IMR-90 (cell line): ENCODE measurements at regions not wholly inside any gene's neighbourhood (a gene's known extent, or its start where the extent isn't known, plus 50 kb on each side); places are given as distances from the start of the nearest gene placed in this dataset.

ENCODE experiments used
- ATAC-seq: fragments of 200-7000 bp; cut with Tn5 transposase; 2 replicates; pipeline ENCODE4 v1.9.1; 2020; ENCODE audit warnings: low read depth, mild to moderate bottlenecking, moderate library complexity
- BruUV-seq: library from RNA; stranded (reverse); fragments of 400-500 nt; replicated peaks from 2 replicates; lab custom pipeline; 2021; lab: Mats Ljungman, UMichigan
- CTCF ChIA-PET: fragments of 300-600 bp; formaldehyde crosslinking; extraction: SDS; loops from one replicate; lab custom pipeline; 2021; ENCODE audit warnings: antibody characterized with exemption; lab: Yijun Ruan, JAX
- POLR2A ChIA-PET: fragments of 300-600 bp; sonication (Branson Sonifier 250); formaldehyde crosslinking; loops from one replicate; lab custom pipeline; 2022; ENCODE audit warnings: antibody characterized with exemption; ENCODE audit not compliant: unreplicated experiment; lab: Charles Lee
- DNase-seq: peaks from one replicate; pipeline ENCODE4 v3.0.0; 2013
- H2AFZ ChIP-seq: replicated peaks from 2 replicates; pipeline ENCODE3; 2013; ENCODE audit warnings: low read length, mild to moderate bottlenecking; ENCODE audit not compliant: poor library complexity
- H2AK5ac ChIP-seq: 2 replicates; pipeline ENCODE4 v1.6.1; 2013; ENCODE audit warnings: low read depth, low read length, inconsistent platforms
- H2AK9ac ChIP-seq: replicated peaks from 2 replicates; pipeline ENCODE3; 2013; ENCODE audit warnings: mild to moderate bottlenecking, low read depth, low read length, moderate library complexity; ENCODE audit not compliant: poor library complexity
- H2BK120ac ChIP-seq: 2 replicates; pipeline ENCODE4 v1.6.1; 2013; ENCODE audit warnings: low read depth, low read length, inconsistent platforms
- H2BK15ac ChIP-seq: 3 replicates; pipeline ENCODE4 v1.6.1; 2013; ENCODE audit warnings: low read depth, low read length, inconsistent platforms
- H2BK20ac ChIP-seq: 2 replicates; pipeline ENCODE4 v1.6.1; 2013; ENCODE audit warnings: low read depth, mild to moderate bottlenecking, inconsistent platforms, low read length, moderate library complexity
- H2BK5ac ChIP-seq: 2 replicates; pipeline ENCODE4 v1.6.1; 2013; ENCODE audit warnings: mild to moderate bottlenecking, low read depth, low read length, inconsistent platforms; ENCODE audit not compliant: poor library complexity, severe bottlenecking
- H3K14ac ChIP-seq: replicated peaks from 2 replicates; pipeline ENCODE4 v1.6.1; 2013; ENCODE audit warnings: low read depth, low read length, inconsistent platforms
- H3K18ac ChIP-seq: 2 replicates; pipeline ENCODE4 v1.6.1; 2013; ENCODE audit warnings: low read depth, low read length, control low read depth
- H3K23ac ChIP-seq: 2 replicates; pipeline ENCODE4 v1.6.1; 2013; ENCODE audit warnings: low read depth, low read length, inconsistent platforms
- H3K27ac ChIP-seq: 2 replicates; pipeline ENCODE4 v1.5.1; 2013; ENCODE audit warnings: mild to moderate bottlenecking, control low read depth, low read length; ENCODE audit not compliant: insufficient read depth
- H3K27me3 ChIP-seq: 2 replicates; pipeline ENCODE4 v1.6.1; 2013; ENCODE audit warnings: low read length; ENCODE audit not compliant: control insufficient read depth, insufficient read depth
- H3K36me3 ChIP-seq: 2 replicates; pipeline ENCODE4 v1.6.1; 2013; ENCODE audit warnings: low read length, mixed read lengths; ENCODE audit not compliant: control insufficient read depth, insufficient read depth
- H3K4ac ChIP-seq: 2 replicates; pipeline ENCODE4 v1.6.1; 2013; ENCODE audit warnings: low read depth, low read length, inconsistent platforms
- H3K4me1 ChIP-seq: 2 replicates; pipeline ENCODE4 v1.6.1; 2013; ENCODE audit warnings: low read length, mixed read lengths; ENCODE audit not compliant: control insufficient read depth, insufficient read depth
- H3K4me2 ChIP-seq: 2 replicates; pipeline ENCODE4 v1.6.1; 2013; ENCODE audit warnings: low read depth, mild to moderate bottlenecking, control low read depth, low read length, moderate library complexity
- H3K4me3 ChIP-seq: 2 replicates; pipeline ENCODE4 v1.5.1; 2013; ENCODE audit warnings: low read depth, mild to moderate bottlenecking, control low read depth, low read length, moderate library complexity; ENCODE audit not compliant: insufficient read depth
- H3K56ac ChIP-seq: 2 replicates; pipeline ENCODE4 v1.6.1; 2013; ENCODE audit warnings: low read length, inconsistent platforms; ENCODE audit not compliant: insufficient read depth; ENCODE audit errors: extremely low read depth
- H3K79me1 ChIP-seq, 2 experiments: 2 replicates each; pipeline ENCODE4 v1.6.1; 2013; ENCODE audit warnings: low read length in 2 of 2, inconsistent platforms in 1 of 2, low read depth in 1 of 2
- H3K9ac ChIP-seq: 2 replicates; pipeline ENCODE4 v1.6.1; 2013; ENCODE audit warnings: low read depth, low read length, control low read depth
- H3K9me1 ChIP-seq: 2 replicates; pipeline ENCODE4 v1.6.1; 2013; ENCODE audit warnings: low read length, inconsistent platforms; ENCODE audit not compliant: insufficient read depth
- H3K9me3 ChIP-seq: 2 replicates; pipeline ENCODE4 v1.6.1; 2013; ENCODE audit warnings: low read length; ENCODE audit not compliant: control insufficient read depth, insufficient read depth
- H4K20me1 ChIP-seq: 2 replicates; pipeline ENCODE4 v1.6.1; 2013; ENCODE audit warnings: low read length, inconsistent platforms; ENCODE audit not compliant: insufficient read depth
- H4K5ac ChIP-seq: 2 replicates; pipeline ENCODE4 v1.6.1; 2013; ENCODE audit warnings: mild to moderate bottlenecking, low read depth, low read length, control low read depth
- H4K8ac ChIP-seq, 2 experiments: 2 replicates each; pipeline ENCODE4 v1.6.1; 2013; ENCODE audit warnings: low read depth in 2 of 2, low read length in 2 of 2, control low read depth in 1 of 2, inconsistent platforms in 1 of 2
- H4K91ac ChIP-seq: 2 replicates; pipeline ENCODE4 v1.6.1; 2013; ENCODE audit warnings: low read depth, low read length, inconsistent platforms; ENCODE audit not compliant: insufficient read depth
- CHD1 ChIP-seq: IDR thresholded peaks from 2 replicates; pipeline ENCODE4 v1.6.1; 2012; ENCODE audit warnings: low read depth, low read length, improper control_type of control experiment
- WGBS, 2 experiments: methylation state at CpG; one replicate each; pipeline versions ENCODE4 v1.1.5 to v1.1.7; 2013; ENCODE audit warnings: missing lambda C conversion rate in 2 of 2; ENCODE audit not compliant: insufficient read length in 1 of 2; ENCODE audit errors: extremely low coverage in 2 of 2; 5-methylcytosine and 5-hydroxymethylcytosine counted together
- dilution Hi-C: fragments of 300-500 bp; cut with HindIII; formaldehyde crosslinking; loops from one replicate; pipeline ENCODE4 v1.14.3; 2018; ENCODE audit warnings: low sequenced_read_pairs; ENCODE audit not compliant: unreplicated experiment
- in situ Hi-C: fragments of 300-500 bp; cut with MboI; formaldehyde crosslinking; loops from 3 replicates; pipeline ENCODE4 v1.14.3; 2019; ENCODE audit warnings: low sequenced_read_pairs, inconsistent platforms, mixed read lengths
- intact Hi-C: fragments of 100-400 bp; cut with micrococcal nuclease; formaldehyde crosslinking; loops from 2 replicates; pipeline ENCODE4 v1.10.0; 2022

- H2AK5ac ChIP-seq, result no peak overlapping the region
- H4K91ac ChIP-seq, result no peak overlapping the region
- no peaks in the 10 kb centered on the region for H3K79me1 ChIP-seq
- H2BK5ac ChIP-seq, result no peak overlapping the region
- in situ Hi-C loops, result no loop called here
- no peak overlapping the region for H3K4me3 ChIP-seq
- H3K9me3 ChIP-seq, result peaks cover 3% of the 10 kb centered on the region; the same call in 1 of the 2 replicates
- BruUV-seq, result no TSS peak
- H3K18ac ChIP-seq, result no peak overlapping the region
- no peak overlapping the region for H2AFZ ChIP-seq
- no peak overlapping the region for H3K14ac ChIP-seq
- no peaks in the 10 kb centered on the region for H3K9me1 ChIP-seq
- intact Hi-C loops, result no loop called here
- dilution Hi-C loops, result no loop called here
- CTCF ChIA-PET, result no interaction called here
- H4K5ac ChIP-seq, result no peak overlapping the region
- WGBS, 2 experiments, result no CpG with 5 or more reads among the region's 1 CpG
- POLR2A ChIA-PET, result no interaction called here
- H2BK20ac ChIP-seq, result no peak overlapping the region
- H3K36me3 ChIP-seq, result no peaks in the 10 kb centered on the region
- no peak overlapping the region for H3K23ac ChIP-seq
- no peaks in the 10 kb centered on the region for H4K20me1 ChIP-seq
- H3K9ac ChIP-seq, result no peak overlapping the region
- H3K27ac ChIP-seq, result no peak overlapping the region
- no peak overlapping the region for H4K8ac ChIP-seq
- H3K27me3 ChIP-seq, result no peaks in the 10 kb centered on the region
- no peak overlapping the region for H2BK15ac ChIP-seq
- TF ChIP-seq CHD1, result no peak
- H3K4me2 ChIP-seq, result no peak overlapping the region
- H3K56ac ChIP-seq, result no peak overlapping the region
- H3K4ac ChIP-seq, result no peak overlapping the region
- no peak for ATAC-seq
- no peak overlapping the region for H2AK9ac ChIP-seq
- H2BK120ac ChIP-seq, result no peak overlapping the region
- no peaks in the 10 kb centered on the region for H3K4me1 ChIP-seq
- no peak for DNase-seq
Observed at GRCh38 chr1:73056826-73057225, 774.5 kb upstream of the NEGR1 start.
